ENCODE measurements at regions not wholly inside any gene's neighbourhood (a gene's known extent, or its start where the extent isn't known, plus 50 kb on each side); places are given as distances from the start of the nearest gene placed in this dataset.

- peaks cover 8% of the 10 kb centered on the region for H3K9me3 Mint-ChIP-seq (ENCODE audit: low read depth)
- H3K27ac Mint-ChIP-seq, result no peak overlapping the region
- TF ChIP-seq, protein P1, sequence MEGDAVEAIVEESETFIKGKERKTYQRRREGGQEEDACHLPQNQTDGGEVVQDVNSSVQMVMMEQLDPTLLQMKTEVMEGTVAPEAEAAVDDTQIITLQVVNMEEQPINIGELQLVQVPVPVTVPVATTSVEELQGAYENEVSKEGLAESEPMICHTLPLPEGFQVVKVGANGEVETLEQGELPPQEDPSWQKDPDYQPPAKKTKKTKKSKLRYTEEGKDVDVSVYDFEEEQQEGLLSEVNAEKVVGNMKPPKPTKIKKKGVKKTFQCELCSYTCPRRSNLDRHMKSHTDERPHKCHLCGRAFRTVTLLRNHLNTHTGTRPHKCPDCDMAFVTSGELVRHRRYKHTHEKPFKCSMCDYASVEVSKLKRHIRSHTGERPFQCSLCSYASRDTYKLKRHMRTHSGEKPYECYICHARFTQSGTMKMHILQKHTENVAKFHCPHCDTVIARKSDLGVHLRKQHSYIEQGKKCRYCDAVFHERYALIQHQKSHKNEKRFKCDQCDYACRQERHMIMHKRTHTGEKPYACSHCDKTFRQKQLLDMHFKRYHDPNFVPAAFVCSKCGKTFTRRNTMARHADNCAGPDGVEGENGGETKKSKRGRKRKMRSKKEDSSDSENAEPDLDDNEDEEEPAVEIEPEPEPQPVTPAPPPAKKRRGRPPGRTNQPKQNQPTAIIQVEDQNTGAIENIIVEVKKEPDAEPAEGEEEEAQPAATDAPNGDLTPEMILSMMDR (IDR thresholded peaks at IDR 0.05; ENCODE audit: unreplicated experiment), result no peak
- no peak for DNase-seq (ENCODE audit: low spot score, unreplicated experiment)
- H3K36me3 Mint-ChIP-seq (ENCODE audit: insufficient read depth), result no peaks in the 10 kb centered on the region
- H3K4me1 Mint-ChIP-seq (ENCODE audit: low read depth), result no peaks in the 10 kb centered on the region
- no peaks in the 10 kb centered on the region for H3K27me3 Mint-ChIP-seq
- no peak overlapping the region for H3K4me3 Mint-ChIP-seq (ENCODE audit: low read depth)
Measured at GRCh38 chr5:89899559-89899958, 510.0 kb downstream of the CETN3 start.

DNA sequence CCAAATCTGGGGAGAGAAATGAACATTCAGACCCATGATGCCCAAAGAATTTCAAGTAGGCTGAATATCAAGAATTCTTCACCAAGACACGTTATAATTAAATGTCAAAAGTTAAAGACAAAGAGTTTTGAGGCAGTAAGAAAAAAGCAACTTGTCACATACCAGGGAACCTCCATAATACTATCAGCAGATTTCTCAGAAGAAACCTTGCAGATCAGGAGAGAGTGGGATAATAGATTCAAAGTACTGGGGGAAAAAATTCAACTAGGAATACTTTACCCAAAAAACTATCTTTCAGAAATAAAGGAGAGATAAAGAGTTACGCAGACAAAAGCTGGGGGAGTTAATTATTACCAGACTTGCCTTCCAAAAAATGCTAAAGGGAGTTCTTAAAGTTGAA is 516.0 kb downstream of the CETN3 start:
- H3K4me3 Mint-ChIP-seq (ENCODE audit: low read depth), result no peak overlapping the region
- no peaks in the 10 kb centered on the region for H3K4me1 Mint-ChIP-seq (ENCODE audit: low read depth)
- H3K9me3 Mint-ChIP-seq (ENCODE audit: low read depth), result peaks cover 25% of the 10 kb centered on the region
- no peak for DNase-seq (ENCODE audit: low spot score, unreplicated experiment)
- H3K36me3 Mint-ChIP-seq (ENCODE audit: insufficient read depth), result no peaks in the 10 kb centered on the region
- no peaks in the 10 kb centered on the region for H3K27me3 Mint-ChIP-seq
- no peak overlapping the region for H3K27ac Mint-ChIP-seq
- TF ChIP-seq, protein P1 (IDR thresholded peaks at IDR 0.05; ENCODE audit: unreplicated experiment), result no peak

DNA sequence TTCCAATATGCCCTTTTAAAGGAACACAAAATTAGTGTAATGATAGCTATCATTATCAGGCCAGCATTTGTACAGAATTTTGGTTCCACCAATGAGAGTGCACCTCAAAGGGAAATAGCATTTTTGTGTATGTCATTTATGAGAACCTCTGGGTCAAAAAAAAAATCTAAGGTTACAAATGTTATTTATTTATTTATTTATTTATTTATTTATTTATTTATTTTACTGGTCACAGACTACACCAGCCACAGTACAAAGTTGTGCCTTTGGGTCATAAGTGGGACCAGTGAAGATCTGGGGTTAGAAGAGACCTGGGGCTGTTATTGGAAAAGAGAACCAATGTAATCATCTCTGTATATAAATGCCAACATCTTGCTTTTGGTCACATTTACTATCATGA is 523.9 kb downstream of the CETN3 start:
- no peaks in the 10 kb centered on the region for H3K36me3 Mint-ChIP-seq (ENCODE audit: insufficient read depth)
- H3K4me3 Mint-ChIP-seq (ENCODE audit: low read depth), result no peak overlapping the region
- no peaks in the 10 kb centered on the region for H3K9me3 Mint-ChIP-seq (ENCODE audit: low read depth)
- no peak for DNase-seq (ENCODE audit: low spot score, unreplicated experiment)
- no peaks in the 10 kb centered on the region for H3K27me3 Mint-ChIP-seq
- H3K27ac Mint-ChIP-seq, result no peak overlapping the region
- TF ChIP-seq, protein P1 (IDR thresholded peaks at IDR 0.05; ENCODE audit: unreplicated experiment), result no peak
- H3K4me1 Mint-ChIP-seq (ENCODE audit: low read depth), result peaks cover 2% of the 10 kb centered on the region

DNA sequence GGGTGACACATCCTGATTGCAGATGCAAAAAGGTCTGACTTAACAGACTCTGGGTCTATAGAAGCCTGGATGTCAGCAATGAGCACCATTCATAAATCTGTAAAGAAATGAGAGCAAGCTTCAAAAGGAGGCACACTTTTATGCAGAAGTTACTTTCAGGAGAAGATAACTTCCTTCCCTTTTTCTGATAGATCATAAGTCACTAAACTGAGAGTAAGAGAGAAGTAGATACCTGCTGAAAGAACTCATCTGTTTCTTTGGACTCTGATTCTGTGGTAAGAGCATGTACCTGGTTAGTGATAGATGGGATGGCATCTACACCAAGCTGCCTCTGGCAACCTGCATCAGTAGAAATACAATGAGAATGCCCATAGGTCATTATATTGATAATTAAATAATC is 525.6 kb downstream of the CETN3 start:
- H3K9me3 Mint-ChIP-seq (ENCODE audit: low read depth), result no peaks in the 10 kb centered on the region
- no peaks in the 10 kb centered on the region for H3K27me3 Mint-ChIP-seq
- H3K4me3 Mint-ChIP-seq (ENCODE audit: low read depth), result no peak overlapping the region
- no peak overlapping the region for H3K27ac Mint-ChIP-seq
- TF ChIP-seq, protein P1 (IDR thresholded peaks at IDR 0.05; ENCODE audit: unreplicated experiment), result no peak
- H3K4me1 Mint-ChIP-seq (ENCODE audit: low read depth), result peaks cover 2% of the 10 kb centered on the region
- DNase-seq (ENCODE audit: low spot score, unreplicated experiment), result no peak
- H3K36me3 Mint-ChIP-seq (ENCODE audit: insufficient read depth), result no peaks in the 10 kb centered on the region

DNA sequence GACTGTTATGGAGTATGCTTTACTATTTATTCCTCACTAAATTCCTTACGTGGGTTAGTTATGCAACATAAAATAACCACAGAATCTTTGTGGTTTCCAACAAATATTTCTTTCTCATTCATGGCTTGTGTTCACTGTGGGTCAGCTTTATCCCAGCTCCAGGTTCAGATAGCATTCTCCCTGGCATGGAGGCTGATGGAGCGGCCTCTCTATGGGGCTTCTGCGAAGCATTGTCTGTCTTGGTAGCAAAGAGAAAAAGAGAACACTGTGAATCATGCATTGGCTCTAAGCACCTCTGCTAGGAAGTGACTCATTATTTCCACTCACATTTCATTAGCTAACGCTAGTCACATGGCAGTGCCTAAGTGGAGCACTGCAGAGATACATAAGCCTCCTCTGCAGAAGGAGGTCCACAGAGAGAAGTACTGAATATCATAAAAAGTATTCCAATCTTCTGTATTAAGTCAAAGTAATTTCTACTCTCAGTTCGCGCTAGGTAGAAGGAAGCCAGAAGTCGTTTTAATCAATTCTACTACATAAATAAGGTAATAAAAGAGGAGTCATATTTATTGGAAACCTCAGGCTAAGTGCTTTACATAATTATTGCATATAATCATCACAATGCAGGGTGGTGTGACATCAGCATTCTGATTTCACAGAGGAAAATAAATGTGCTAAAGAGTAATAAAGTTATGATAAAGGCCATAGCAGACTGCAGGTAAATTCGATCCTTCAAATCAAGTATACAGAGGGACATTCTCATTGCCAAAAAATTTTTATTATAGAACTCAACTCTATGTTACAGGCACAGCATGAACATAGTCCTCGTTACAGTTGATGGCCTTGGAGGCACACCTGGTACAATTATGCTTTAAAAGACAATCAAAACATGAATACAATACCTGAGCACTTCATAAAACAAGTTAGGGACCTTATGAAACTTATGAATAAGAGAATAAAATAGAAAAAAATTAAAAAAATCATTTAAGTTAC is 531.1 kb downstream of the CETN3 start:
- Mint-ChIP-seq H3K27me3 (no peaks in the 10 kb centered on the region), H3K36me3 (ENCODE audit: insufficient read depth) (no peaks in the 10 kb centered on the region), H3K27ac (no peak overlapping the region), H3K4me3 (ENCODE audit: low read depth) (no peak overlapping the region), H3K9me3 (ENCODE audit: low read depth) (no peaks in the 10 kb centered on the region), H3K4me1 (ENCODE audit: low read depth) (peaks cover 2% of the 10 kb centered on the region)
- TF ChIP-seq, protein P1 (IDR thresholded peaks at IDR 0.05; ENCODE audit: unreplicated experiment), result no peak
- DNase-seq (ENCODE audit: low spot score, unreplicated experiment), result no peak
